ENCODE measurements at regions not wholly inside any gene's neighbourhood (a gene's known extent, or its start where the extent isn't known, plus 50 kb on each side); places are given as distances from the start of the nearest gene placed in this dataset.
"Not testable (repeated sequence)": the region's sequence is repeated elsewhere in the genome, so short reads cannot be mapped to it uniquely, and the experiment has no call there.

DNA sequence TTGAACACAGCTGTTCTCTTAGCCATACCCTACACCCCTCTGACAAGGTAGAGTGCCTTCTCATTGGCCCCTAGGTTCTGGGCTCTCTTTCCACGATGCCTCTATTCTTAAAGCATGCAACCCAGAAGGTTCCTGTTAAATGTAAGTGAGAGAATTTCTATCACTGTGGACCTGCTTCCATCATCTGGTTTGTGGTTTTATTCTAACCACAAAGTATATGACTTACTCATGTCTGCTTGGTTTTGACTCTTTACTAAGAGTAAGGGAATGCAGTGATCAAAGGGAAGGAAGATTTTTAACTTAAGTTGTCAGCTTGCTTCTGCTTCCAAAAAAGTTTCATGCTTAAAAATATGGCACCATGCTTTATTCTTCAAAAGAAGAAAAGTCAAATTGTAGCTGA, 80.2 kb downstream of the ANKEF1 start:
- H3K36me3 ChIP-seq (replicated peaks) = no peaks in the 10 kb centered on the region
- H3K27me3 ChIP-seq (replicated peaks) = no peaks in the 10 kb centered on the region
- DNase-seq = peak; percentile 40
- TF ChIP-seq, protein P1, sequence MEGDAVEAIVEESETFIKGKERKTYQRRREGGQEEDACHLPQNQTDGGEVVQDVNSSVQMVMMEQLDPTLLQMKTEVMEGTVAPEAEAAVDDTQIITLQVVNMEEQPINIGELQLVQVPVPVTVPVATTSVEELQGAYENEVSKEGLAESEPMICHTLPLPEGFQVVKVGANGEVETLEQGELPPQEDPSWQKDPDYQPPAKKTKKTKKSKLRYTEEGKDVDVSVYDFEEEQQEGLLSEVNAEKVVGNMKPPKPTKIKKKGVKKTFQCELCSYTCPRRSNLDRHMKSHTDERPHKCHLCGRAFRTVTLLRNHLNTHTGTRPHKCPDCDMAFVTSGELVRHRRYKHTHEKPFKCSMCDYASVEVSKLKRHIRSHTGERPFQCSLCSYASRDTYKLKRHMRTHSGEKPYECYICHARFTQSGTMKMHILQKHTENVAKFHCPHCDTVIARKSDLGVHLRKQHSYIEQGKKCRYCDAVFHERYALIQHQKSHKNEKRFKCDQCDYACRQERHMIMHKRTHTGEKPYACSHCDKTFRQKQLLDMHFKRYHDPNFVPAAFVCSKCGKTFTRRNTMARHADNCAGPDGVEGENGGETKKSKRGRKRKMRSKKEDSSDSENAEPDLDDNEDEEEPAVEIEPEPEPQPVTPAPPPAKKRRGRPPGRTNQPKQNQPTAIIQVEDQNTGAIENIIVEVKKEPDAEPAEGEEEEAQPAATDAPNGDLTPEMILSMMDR (IDR thresholded peaks at IDR 0.05; ENCODE audit: low read depth, low read length, missing control alignments) = no peak
- H3K27ac ChIP-seq = no peak overlapping the region
- in situ Hi-C loops (cut with HindIII; ENCODE audit: low pct_ligation_motif_present, low sequenced_read_pairs) = no loop called here
- no peak overlapping the region for H3K4me3 ChIP-seq (ENCODE audit: low read depth, low read length)

DNA sequence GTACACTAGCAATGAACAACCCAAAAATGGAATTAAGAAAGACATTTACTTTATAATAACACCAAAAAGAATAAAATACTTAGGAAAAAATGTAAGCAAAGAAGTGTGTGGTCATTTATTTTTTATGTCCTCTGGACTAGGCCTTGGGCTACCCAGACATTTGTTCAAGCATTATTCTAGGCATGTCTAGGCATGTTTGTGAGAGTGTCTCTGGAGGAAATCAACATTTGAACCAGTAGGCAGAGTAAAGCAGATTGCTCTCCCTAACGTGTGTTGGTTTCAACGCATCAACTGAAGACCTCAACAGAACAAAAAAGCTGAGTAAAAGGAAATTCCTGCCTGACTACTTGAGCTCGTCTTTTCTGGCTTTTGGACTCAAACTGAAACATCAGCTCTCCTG, 84.5 kb downstream of the ANKEF1 start:
- H3K36me3 ChIP-seq (replicated peaks) = no peaks in the 10 kb centered on the region
- no peak overlapping the region for H3K27ac ChIP-seq
- H3K4me3 ChIP-seq (ENCODE audit: low read depth, low read length) = no peak overlapping the region
- DNase-seq = no peak
- in situ Hi-C loops (cut with HindIII; ENCODE audit: low pct_ligation_motif_present, low sequenced_read_pairs) = no loop called here
- no peaks in the 10 kb centered on the region for H3K27me3 ChIP-seq (replicated peaks)
- TF ChIP-seq, protein P1 (IDR thresholded peaks at IDR 0.05; ENCODE audit: low read depth, low read length, missing control alignments) = no peak

GRCh38 chr20:10124883-10125282, 90.1 kb downstream of the ANKEF1 start:
- in situ Hi-C loops (cut with HindIII; ENCODE audit: low pct_ligation_motif_present, low sequenced_read_pairs); H3K4me3 ChIP-seq (ENCODE audit: low read depth, low read length); H3K27me3 ChIP-seq (replicated peaks); H3K36me3 ChIP-seq (replicated peaks); DNase-seq; H3K27ac ChIP-seq: not testable (repeated sequence)

- Histone ChIP-seq H3K4me3 (ENCODE audit: low read depth, low read length) (no peak overlapping the region), H3K27me3 (replicated peaks) (no peaks in the 10 kb centered on the region), H3K36me3 (replicated peaks) (no peaks in the 10 kb centered on the region), H3K27ac (no peak overlapping the region)
- in situ Hi-C loops (cut with HindIII; ENCODE audit: low pct_ligation_motif_present, low sequenced_read_pairs) = no loop called here
- DNase-seq = no peak
- TF ChIP-seq, protein P1 (IDR thresholded peaks at IDR 0.05; ENCODE audit: low read depth, low read length, missing control alignments) = no peak
These were observed 91.0 kb downstream of the ANKEF1 start for GRCh38 chr20:10125757-10126156.

GRCh38 chr20:10129749-10130148, 88.9 kb upstream of the SNAP25 start:
- Histone ChIP-seq H3K36me3 (replicated peaks) (no peaks in the 10 kb centered on the region), H3K27ac (no peak overlapping the region), H3K27me3 (replicated peaks) (no peaks in the 10 kb centered on the region), H3K4me3 (ENCODE audit: low read depth, low read length) (no peak overlapping the region)
- no peak for DNase-seq
- TF ChIP-seq, protein P1 (IDR thresholded peaks at IDR 0.05; ENCODE audit: low read depth, low read length, missing control alignments) = no peak
- in situ Hi-C loops (cut with HindIII; ENCODE audit: low pct_ligation_motif_present, low sequenced_read_pairs) = no loop called here

- DNase-seq = peak; percentile 55
- in situ Hi-C loops (cut with HindIII; ENCODE audit: low pct_ligation_motif_present, low sequenced_read_pairs) = no loop called here
- TF ChIP-seq, protein P1 (IDR thresholded peaks at IDR 0.05; ENCODE audit: low read depth, low read length, missing control alignments) = no peak
These were observed 86.8 kb upstream of the SNAP25 start for GRCh38 chr20:10131732-10132345.

More at GRCh38 chr20:10131732-10132345, 86.8 kb upstream of the SNAP25 start:
- Histone ChIP-seq H3K4me3 (ENCODE audit: low read depth, low read length) (no peak overlapping the region), H3K27me3 (replicated peaks) (no peaks in the 10 kb centered on the region), H3K36me3 (replicated peaks) (no peaks in the 10 kb centered on the region), H3K27ac (no peak overlapping the region)

Measured in brain microvascular endothelial cell (primary cell).